HG03460 (cell line): ENCODE measurements at regions not wholly inside any gene's neighbourhood (a gene's known extent, or its start where the extent isn't known, plus 50 kb on each side); places are given as distances from the start of the nearest gene placed in this dataset.

ENCODE experiments used
- ATAC-seq: cut with Tn5 transposase; IDR thresholded peaks from one replicate; pipeline ENCODE4 v1.9.1; 2021; ENCODE audit not compliant: unreplicated experiment

DNA sequence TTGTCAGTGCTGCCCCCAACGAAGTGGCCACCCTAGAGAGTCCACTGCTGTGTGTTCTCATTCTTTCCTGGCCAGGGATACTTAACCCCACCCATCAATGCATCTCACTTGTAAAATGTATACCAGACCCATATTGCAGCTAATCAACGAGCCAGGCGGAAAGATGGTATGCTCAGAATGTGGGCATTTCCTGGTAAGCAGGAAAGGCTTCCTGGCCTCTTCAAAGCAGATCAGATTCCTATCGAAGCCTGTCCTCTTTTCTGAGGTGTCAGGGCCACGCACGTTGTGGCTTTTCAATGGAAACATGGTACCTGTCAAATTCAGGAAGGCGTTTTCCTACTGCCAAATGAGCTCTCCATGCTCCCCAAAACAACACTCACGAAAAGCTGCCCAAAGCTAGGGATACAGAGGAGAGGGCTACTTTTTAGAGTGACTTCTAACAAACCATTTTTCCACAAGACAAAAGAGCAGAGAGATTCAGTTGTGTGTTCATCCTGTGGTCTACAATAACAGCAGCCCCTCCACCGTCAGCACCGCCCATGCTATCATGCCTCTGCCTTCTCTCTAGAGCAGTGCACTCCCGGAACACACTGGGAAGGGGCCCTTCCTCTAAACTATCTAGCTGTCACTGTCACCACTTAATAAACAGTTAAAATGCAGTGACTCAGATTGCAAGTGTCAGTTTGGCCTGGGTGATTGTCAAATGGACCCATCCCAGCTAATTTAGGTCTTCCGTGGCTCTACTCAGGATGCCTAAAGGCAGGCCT is 535.1 kb downstream of the RNF144A start:
- no peak for ATAC-seq

DNA sequence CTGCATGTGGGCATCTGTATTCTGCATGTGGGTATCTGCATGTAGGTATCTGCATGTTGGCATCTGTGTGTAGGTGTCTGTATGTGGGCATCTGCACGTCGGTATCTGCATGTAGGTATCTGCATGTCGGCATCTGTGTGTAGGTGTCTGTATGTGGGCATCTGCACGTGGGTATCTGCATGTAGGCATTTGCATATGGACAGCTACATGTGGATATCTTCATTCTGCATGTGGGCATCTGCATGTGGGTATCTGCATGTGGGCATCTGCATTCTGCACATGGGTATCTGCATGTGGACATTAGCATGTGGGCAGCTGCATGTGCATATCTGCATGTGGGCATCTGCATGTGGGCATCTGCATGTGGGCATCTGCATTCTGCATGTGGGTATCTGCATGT is 537.4 kb downstream of the RNF144A start:
- ATAC-seq = no peak

DNA sequence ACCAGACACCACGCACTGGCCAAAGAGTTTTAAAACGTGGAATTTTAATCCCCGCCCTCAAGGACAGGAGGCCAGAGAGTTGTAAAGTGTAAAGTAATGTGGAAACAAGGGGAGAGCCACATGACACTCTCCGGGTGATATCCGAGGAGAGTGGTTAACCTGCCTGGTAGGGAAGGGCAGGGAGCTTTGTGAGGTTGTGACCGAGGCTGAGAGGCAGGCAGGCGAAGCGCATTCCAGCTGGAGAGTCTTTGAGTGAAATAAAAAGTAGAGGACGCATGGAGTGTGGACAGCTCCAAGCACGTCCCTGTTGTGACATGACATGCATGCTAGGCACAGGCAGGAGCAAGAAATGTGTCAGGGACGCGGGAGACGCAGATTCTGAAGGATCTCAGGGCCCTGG is 539.5 kb downstream of the RNF144A start:
- no peak for ATAC-seq

DNA sequence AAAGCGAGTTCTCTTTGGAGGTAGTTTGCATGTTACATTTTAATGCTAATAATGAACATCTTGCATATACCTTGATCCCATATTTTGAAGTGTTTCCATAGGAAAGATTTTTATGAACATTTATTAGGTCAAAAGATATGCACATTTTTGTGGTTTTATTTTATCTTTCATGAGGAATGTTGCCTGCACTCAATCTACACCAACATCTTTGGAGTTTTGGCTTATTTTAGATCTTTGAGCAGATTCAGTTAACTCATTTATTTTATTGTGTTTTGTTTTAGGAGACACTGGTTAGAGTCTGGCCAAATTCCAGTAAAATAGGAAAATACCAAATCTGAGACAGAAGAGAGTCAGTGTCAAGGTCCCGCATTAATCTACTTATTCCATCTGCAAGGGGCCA is 540.9 kb downstream of the RNF144A start:
- no peak for ATAC-seq

DNA sequence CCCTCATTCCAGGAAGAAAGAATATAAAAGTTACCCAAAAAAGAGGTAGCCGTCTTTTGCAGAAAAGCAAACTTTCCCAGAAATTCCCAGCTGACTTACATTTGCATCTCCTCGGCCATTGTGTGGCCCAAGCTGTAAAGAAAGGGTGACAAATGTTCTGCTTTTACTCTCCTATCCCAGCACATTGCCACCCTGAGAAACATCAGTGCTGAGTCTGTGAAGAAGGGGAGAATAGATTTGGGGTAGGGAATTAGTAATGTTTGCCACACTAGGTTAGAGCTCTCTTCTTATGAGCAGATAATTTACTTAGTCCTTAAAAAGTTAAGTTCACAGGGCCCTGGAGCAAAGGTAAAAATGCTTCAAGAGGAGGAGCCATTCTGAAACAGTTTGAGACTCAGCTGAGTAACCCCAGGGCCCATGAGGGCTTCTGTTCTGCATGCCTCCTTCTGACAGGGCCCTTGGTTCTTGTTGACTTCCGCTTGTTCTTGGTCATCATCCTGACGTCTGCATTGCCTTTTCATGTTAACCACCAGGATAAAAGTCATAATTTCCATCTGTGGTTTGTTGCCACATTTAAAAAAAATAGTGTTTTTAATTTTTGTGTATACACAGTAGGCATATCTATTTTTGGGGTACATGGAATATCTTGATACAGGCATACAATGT is 550.7 kb downstream of the RNF144A start:
- ATAC-seq = no peak

DNA sequence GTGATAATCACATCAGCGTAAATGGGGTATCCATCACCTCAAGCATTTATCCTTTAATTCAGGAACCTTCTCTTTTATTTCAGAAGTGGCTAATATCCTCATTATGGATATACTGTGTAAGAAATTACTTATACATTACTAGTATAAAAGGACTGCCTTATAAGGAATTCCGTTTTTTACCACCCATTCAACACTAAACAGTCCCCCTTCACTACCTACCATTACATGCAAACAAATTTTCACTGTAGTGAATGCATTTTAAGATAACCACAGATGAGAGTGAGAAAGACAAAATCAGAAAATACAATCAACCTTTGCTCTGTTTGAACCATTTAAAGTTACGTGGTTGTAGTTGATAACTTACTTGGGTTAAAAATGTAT is 551.2 kb downstream of the RNF144A start:
- no peak for ATAC-seq

DNA sequence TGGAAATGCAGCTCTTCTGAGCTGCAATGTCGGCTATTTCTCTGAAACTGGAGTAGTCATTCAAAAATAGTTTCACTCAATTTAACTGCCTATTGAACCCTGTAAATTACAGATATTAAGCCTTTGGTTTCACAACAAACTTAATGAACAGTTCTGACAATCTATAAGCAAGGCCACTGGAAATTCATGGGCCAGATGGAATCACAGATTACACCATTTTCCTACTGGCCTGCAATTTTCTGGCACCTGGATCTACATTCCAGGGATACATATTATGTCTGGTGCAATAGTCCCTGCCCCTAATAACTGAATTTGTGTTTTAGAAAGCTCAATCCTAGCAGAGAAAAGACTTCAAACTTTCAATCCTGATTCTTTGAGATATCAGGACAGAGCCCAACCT is 551.7 kb downstream of the RNF144A start:
- no peak for ATAC-seq

DNA sequence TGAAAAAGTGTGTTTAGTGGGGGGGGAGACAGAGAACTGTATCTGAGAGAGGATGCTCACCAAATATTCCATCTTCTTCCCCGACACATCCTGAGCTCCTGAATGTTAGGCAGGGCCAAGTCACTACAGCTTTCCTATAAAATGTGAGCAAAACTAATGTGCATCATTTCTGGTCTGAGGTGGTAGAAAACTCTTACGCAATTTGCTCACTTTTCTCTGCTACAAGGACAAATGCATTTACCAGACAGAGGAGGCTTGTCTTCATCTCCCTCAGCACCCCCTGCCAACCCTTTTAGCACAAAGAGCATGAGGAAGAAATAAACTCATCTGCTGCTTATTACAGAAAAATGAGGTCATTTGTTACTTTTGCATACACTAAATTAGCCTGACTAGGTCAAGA is 554.0 kb downstream of the RNF144A start:
- no peak for ATAC-seq

DNA sequence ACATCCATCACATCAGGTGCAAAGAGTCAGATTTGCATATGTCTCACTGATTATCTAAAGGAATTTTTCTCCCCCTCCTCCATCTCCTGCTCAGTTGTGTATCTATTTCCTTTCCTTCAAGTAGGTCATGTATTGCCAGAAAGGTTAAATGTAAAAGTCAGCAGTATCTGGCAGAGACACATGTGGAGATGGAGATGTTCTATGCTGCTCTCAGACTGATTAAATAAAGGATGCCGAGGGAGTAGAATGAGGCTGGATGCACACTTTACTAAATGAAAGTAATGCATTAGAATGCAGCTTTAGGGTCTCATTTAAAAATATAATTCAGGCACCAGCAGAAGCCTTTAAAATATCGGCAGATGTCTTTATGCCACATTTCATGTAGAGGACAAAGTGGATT is 555.3 kb downstream of the RNF144A start:
- no peak for ATAC-seq

DNA sequence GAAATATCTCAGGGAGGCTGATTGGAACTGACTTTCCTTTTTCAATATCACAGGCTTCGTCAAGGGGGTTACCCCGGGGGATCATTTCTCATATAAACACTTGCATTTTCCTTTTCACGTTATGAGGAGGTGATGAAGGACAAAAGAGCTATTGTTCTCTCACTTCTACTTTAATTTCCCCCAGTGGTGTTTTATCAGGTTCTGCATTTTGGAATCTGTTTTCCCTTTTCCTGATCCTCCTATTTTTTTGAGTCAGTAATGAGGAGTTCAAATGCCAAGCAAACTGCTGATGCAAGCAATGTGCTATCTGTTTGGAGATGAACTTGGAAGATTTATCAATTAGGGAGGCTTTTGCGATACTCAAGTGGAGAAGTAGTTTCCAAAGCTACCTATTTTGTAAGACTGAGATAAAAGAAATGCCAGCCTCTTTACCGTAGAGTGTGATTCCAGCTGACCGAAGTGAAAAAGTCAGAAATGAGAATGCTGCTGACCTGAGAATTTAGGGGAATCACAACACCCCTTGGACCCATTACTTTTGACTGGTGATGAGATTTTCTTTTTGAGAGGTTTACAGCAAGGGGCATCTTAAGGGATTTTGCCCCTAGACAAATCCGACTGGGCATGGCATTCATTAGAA is 556.0 kb downstream of the RNF144A start:
- ATAC-seq = no peak

DNA sequence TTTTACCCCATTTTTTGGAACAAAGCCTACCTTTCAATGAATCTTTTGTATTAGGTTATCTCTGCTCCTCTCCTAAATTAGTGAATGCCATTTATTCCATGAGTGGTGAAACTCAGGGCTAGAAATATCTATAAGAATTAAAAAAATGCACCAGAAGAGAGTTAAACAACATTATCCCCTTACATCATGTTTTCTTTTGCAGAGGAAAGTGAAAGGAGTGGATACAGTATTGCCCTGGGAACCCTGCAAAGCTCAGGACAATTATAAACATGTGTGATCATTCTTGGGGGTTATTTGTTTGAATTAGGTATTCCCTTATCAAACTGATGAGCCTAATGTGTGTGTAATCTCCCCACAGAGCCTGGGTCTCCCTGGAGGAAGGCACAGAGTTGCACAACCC is 559.2 kb downstream of the RNF144A start:
- no peak for ATAC-seq

DNA sequence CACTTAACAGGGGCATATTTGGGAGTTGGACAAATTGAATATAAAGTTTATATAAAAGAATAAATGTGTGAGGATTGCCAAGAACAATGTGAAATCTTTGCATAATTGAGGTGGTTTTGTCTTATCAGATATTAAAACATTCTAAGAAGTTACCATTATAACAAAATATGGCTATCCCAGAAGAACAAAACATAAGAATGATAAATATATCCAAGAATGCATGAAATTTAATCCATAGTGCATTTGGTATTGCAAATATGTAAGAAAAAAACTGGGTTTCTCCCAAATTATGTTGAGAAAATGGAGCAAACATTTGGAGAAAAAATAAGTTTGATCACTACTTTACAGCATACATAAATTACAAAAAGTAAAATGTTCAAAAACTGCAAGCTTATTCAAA is 562.4 kb downstream of the RNF144A start:
- ATAC-seq = no peak

DNA sequence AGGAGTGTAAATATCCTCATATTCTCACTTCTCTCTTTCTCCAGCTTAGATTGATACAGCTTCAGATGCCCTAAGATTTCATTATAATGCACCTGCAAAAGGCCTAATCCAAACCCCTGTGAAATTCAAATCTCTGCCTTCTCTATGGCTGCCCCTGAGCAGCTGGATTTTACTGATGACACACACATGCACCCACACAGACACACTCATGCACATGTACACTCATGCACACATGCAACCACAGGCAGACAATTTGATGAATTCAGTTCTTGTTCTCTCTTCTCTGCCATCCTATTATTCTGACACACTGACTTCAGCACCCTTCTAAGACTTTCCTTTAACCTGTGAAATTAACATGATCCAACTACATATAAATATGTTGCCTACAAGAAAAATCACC is 563.2 kb downstream of the RNF144A start:
- no peak for ATAC-seq

DNA sequence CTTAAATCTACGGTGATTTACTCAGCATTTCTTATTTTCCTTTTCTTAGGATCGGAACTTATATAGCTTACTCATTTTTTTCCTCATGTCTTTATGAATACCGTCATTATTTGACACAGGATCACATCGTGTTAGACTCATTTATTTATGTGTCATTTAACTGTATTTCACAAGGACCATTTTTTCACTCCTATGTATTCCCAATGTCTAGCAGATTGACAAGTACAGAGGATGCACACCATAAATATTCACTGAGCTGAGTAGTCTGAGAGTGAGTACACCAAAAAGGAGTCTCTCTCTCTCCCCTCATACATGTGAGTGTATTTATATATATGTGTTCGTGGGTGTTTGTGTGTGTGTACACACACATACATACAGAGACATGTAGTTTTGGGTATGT is 573.5 kb downstream of the RNF144A start:
- ATAC-seq = no peak

DNA sequence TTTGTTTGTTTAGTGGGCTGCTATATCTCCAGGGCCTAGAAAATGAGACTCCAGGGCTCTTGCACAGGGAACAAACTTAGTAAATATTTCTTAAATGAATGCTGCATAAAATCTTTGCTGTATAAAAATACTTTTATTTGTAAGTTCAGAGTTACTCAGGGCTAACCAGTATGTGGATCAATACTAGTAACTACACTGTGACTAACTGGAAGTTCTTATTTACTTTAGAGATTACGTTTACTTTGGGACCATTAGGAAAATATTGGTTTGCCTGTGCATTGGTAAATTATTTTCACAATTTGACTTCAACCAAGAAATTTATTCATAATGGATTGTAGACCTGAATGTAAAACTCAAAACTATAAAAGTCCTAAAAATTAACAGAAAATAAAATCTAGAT is 575.5 kb downstream of the RNF144A start:
- ATAC-seq = no peak

DNA sequence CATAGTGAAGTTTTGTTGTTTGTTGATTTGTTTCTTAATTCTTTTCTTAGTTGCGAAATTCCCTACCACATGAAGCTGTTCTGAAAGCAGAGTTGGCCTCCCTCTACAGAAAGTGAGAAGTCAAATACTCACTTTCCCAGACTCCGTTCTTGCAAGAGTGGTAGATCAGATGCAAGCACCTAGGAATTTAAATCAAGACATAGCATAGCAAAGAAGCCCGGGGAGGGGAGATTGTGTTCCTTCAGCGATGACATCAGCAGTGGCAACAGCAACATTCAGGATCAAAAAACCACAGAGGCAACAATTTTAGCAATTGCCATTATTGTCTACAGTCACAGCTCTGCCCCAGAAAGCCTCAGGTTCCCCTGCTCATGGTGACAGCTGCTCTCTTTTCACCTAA is 580.0 kb downstream of the RNF144A start:
- no peak for ATAC-seq

DNA sequence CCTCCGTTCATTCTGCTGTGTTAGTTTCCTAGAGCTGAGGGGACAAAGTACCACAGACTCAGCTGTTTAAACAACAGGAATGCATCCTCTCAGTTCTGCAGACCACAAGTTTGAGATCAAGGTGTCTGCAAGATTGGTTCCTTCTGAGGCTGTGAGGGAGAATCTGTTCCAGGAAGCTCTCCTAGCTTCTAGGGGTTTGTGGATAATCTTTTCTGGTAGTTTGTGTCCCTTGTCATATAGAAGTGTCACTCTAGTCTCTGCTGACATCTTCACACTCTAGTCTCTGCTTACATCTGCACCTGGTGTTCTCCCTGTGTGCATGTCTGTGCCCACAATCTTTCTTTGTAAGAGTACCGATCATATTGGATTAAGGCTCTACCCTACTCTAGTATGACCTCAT is 581.8 kb downstream of the RNF144A start:
- ATAC-seq = no peak

DNA sequence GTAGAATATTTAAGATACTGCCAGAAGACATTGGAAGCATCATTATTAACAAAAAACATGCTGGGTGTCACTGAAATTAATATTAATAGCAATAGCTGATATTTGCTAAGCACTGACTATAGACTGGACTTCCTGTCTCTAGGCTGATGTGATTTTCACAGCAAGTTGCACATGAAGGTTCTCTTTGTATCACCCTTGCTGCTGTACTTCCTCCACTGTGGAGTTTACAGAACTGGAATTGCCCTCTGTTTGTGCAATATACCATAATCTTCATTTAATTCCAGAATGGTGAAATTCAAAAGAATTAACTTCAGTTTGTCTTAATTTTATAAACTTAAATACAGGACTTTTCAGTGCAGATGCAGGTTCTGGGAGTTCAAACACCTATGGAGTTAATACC is 585.1 kb downstream of the RNF144A start:
- no peak for ATAC-seq

DNA sequence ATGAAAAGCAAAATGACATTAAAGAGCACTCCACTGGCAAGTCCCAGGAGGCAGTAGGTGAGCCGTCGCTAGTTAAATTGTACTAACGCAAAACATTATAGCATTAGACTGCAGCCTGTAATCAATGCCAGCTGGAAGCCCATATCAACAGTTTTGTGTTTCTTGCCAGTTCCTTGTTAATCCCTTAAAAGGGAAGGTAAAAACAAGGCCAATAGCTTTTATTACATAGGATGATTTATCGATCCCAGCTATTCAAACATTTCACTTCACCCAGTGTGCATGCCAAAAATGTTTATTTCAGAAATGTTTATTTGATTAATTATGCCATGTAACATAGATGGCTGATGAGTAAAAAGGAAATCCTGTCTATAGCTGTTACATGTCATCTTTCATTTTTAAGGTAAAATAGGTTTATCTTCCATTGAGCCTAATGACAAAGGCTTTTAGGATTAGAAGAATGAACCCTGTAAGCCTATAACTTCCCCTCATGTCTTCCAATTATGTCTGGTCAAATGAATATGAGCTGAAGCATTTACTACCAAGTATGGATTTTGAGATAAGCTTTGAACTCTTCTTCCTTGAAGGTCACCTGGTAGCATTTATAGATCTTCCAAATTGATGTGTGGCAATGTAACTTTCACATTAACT is 591.2 kb downstream of the RNF144A start:
- ATAC-seq = no peak

DNA sequence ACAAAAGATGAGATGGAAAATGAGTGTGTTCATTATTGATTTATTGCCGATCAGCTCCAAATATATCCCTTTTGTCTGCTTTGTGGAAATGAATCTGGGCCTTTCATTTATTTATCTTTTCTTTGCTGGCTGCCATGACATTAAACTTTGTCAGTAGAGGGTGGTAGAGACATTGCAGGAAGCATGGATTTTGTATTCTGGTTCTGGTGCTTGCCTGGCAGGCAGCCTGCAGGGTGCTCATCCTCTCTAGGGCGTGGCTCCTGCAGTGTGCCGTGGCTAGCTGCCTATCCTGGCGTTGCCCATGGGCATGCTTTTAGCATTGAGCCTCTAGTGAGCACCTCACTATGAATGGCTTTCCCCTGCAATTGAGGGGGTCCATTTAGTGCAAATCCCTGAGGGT is 593.1 kb downstream of the RNF144A start:
- ATAC-seq = no peak

DNA sequence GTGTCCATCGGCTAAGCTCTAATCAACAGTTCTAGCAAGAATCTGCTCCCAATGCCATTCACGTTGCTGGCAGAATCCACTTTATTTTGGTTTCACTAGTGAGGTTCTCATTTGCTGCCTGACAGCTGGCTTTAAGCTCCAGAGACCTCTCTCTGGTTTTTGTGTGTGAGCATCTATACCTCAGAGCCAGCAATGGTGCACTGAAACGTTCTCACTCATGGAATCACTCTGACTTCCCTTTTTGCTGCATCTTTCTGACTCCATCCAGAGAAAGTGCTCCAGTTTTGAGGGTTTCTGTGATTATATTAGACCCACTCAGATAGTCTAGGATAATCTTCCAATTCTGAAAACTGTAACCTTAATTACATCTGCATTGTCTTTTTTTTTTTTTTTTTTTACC is 596.6 kb downstream of the RNF144A start:
- ATAC-seq = no peak

DNA sequence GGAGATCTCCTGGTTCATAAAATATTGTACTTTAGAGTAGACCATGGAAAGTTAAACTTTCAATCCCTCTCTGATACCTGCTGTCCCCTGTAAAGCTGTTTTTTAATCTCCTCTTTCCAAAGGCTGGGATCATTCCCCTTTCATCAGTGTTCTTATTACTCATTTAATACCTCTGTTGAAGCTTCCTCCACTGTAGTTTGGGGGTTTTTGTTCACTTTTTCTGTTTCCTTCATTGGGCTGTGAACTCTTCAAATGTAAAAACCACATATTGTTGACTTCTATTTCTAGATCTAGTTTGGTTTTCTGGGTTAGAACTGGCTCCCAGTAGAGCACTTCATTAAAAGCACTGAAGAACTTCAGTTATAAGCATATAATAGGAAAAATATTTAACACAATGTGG is 598.1 kb downstream of the RNF144A start:
- no peak for ATAC-seq
